ENCODE measurements at regions not wholly inside any gene's neighbourhood (a gene's known extent, or its start where the extent isn't known, plus 50 kb on each side); places are given as distances from the start of the nearest gene placed in this dataset.

- TF ChIP-seq CTCF (IDR thresholded peaks at IDR 0.05) (no peak), EZH2 (IDR thresholded peaks at IDR 0.05) (no peak), EZH2phosphoT487 (IDR thresholded peaks at IDR 0.05) (no peak)
Observed at GRCh38 chr3:156611870-156612494, 57.1 kb upstream of the SSR3 start.
